GM19239 (cell line): ENCODE measurements at regions not wholly inside any gene's neighbourhood (a gene's known extent, or its start where the extent isn't known, plus 50 kb on each side); places are given as distances from the start of the nearest gene placed in this dataset.

Experiments used
- DNase-seq: peaks from one replicate; pipeline ENCODE4 v3.0.0; 2011; ENCODE audit warnings: low spot score; ENCODE audit not compliant: insufficient read length
- FAIRE-seq: peaks from 2 replicates; lab custom pipeline; 2011; peaks lifted over from hg19 to GRCh38; lab: Jason Lieb, UNC

DNA sequence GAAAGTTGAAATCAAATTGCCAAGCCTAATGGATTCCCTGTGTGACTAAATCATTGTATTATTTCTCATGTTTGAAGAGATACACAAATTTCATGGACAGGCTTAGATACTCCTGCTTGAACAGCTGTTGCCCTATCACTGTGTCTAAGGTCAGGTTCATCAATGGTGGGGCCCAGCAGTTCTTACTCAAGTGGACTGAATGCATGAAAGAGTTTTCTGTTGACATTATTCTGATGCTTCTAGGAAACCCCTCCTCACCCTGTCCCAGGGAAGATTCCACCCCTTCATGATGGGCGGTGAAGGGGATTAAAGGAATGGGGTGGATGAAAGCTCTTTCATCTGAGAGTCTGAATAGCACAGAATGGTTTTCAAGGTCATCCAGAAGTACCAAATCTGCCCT is 148.8 kb downstream of the INO80D start:
- DNase-seq = no peak
- no peak for FAIRE-seq

DNA sequence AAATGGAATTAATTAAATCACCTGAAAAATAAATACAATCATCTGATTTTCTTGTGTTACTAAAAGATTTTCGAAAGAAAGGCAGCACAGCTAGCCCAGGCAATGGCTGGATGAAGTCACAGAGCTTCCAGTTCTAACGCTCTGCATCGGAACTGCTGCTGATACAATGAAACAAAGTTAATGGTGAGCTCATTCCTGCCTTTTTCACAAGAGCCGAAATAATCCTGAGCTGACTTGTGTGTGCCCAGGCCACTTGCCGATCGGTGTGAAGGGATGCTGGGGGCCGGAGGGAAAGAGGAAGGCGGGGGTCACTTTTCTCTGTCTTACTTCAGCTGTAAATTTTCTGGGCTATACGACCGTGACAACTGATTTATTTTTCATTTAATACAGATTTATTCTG is 149.5 kb downstream of the INO80D start:
- FAIRE-seq = no peak
- no peak for DNase-seq

DNA sequence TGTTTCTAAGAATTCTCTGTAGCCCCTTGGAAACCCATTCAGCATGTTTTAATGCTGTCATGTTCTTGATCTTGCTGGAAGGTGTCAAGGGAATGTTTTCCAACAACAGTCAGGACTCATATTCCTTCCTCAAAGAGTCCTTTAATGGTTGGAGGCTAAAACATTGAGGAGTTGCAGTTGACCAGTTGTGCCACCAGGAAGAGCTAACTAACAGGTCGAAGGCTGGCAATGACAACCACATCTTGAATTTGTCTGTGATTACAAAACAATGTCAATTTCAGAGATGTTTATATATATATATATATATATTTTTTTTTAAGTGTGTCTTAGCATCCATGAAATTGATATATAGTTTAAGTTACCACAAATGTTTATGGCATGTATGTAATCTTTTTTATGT is 151.5 kb downstream of the INO80D start:
- no peak for DNase-seq
- FAIRE-seq = no peak

DNA sequence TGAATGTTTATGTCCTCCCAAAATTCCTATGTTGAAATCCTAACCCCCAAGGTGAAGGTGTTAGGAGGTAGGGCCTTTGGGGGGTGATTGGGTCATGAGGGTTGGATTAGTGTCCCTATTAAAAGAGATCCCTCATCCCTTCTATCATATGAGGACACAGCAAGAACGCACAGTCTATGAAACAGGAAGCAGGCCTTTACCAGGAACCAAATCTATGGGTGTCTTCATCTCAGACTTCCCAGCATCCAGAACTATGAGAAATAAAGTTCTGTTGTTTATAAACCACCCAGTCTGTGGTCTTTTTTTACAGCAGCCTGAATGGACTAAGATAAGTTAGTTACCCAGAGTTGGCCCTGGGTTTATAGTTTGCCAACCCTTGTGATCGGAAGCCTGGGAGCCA is 153.1 kb downstream of the INO80D start:
- DNase-seq (no peak), FAIRE-seq (no peak)

DNA sequence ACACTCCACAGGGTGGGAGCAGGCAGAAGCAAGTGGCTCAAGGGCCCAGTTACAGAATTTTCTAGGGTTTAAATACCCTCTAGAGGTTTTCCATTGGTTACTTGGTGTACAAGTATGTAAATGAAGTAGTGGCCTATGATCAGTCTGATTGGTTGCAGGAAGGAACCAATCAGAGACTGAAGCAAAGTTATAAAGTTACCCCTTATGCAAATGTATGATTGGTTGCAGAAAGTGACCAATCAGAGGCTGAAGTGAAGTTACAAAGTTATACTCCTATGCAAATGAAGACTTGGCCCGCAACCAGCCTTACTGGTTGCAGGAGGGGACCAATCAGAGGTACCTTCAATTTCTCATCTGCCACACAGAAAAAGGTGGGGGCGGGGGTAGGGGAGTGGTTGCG is 154.6 kb downstream of the INO80D start:
- no peak for DNase-seq
- no peak for FAIRE-seq

DNA sequence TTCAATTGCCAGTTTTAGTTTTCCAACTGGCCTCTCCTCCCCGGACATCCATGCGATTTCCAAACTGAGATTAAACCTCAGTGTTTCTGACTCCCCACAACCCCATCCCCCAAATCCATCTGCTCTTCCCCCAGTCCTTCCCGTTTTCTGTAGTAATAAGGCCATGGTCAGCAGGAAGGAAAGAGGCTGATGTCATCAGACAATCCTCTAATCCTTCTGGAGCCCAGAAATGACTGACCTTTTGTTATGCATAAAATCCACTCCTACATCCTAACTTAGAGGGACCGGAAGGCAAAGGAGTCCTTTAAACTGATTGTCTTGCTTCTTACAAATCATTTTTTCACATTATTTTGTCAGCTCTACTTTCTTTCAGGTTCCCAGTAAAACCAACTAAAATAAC is 155.8 kb downstream of the INO80D start:
- no peak for FAIRE-seq

DNA sequence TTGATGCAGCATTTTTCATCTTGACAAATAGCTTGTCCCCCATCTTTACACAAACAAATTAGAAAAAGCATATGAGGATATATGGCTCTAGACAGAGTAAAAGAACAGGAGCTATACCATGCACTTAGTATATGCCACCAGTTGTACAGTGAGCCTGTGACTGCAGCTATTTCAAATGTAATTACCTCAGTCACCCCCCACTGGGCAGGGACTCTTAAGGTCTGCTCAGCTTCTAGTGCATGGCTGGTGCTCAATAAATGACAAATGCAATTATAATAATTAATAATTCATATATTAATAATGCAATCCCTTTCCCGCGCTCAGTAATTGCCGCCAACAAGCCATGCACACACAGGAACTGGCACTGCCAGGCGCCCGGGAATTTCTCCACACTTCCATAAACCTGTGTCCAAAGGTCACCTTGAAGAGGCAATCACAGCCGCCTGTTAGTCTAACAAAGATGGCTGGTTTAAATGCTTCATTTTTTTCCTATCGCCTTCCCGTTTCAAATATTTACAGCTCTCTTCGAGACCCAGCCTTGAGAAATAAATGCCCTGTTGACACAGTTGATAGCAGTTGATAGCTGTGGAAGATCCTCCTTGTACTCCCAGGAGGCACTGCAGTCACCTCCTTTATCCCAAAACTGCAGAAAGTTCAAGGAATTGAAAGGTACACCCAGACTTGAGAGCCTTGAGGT is 156.6 kb downstream of the INO80D start:
- DNase-seq = no peak
- FAIRE-seq = no peak

More for the DNA sequence above, 155.8 kb downstream of the INO80D start:
- no peak for DNase-seq

DNA sequence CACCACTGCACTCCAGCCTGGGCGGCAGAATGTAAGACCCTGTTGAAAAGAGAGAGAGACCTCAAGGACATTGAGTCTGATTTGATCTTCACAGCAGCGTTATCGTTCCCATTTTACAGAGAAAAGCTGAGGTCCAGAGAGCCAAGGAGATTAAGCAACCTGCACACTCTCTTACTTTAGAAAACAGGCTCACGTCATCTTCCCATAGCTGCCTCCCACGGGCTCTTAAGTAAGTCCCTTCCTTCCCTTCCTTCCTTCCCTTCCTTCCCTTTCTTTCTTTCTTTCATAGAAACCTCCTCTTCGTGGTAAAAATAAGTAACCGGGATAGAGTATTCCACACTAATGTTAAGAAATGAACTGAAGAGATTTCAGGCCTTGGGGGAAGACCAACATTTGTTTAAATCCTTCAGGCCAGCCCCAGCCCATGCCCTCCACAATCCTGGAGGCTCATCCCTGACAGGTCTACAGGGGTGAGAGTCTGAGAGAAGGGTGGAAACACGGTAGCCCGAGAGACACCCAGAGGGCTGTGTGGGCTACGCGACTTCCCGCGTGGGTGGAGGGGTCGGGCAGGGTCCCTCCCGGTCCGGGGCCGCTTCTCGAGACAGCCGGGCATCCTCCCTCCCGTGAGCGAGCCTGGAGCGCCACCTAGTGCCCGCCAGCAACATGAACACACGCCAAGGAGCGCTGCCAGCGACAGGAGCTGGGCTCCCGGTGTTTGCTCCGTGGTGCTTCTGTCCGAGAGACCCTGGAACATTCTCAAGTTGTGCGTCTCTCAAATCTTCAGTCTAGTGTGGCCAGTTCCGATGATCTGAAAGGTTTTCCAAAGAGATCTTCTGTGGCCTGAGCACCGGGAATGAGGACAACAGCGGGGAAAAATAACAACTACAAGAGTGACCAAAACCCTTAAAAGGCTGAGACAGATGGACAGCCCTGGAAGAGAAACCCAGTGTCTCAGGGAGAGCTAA is 160.3 kb downstream of the INO80D start:
- DNase-seq = peak; percentile 47
- FAIRE-seq = no peak

DNA sequence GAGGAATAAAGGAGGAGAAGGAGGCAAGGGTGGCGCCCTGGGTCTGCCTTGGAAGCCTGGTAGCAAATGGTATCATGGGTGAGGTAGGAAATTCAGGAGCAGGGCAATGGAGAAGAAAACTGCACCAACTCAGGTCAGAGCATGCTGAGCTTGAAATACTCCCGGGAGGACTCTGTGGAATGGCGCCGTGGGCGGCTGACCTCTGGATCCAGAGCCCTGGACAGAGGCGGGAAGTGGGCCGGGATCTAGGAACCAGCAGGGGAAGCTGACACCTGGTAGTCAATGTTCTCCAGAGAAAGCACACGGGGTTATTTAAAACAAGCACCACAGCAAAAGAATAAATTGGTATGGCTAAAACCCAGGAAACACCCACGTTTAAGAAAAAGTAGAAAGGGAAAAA is 161.3 kb downstream of the INO80D start:
- FAIRE-seq = no peak
- no peak for DNase-seq

DNA sequence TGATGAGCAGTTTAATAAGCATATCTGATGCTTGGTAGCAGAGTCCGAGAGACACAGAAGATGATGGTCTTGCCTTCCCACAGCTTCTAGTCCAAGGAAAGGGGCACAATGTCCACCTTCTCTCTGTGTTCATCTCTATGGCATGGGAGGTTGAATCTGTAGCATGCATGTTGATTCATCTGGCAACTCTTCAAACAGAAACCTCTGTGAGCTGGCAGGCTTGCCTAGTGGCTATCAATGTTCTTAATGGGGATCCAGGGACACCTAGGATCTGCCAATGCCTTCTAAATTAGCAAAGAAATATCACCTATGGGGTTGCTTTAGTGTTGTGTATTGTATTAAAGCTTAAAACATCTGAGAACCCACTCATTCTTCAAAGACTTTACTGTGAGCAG is 170.8 kb downstream of the INO80D start:
- FAIRE-seq = no peak

DNA sequence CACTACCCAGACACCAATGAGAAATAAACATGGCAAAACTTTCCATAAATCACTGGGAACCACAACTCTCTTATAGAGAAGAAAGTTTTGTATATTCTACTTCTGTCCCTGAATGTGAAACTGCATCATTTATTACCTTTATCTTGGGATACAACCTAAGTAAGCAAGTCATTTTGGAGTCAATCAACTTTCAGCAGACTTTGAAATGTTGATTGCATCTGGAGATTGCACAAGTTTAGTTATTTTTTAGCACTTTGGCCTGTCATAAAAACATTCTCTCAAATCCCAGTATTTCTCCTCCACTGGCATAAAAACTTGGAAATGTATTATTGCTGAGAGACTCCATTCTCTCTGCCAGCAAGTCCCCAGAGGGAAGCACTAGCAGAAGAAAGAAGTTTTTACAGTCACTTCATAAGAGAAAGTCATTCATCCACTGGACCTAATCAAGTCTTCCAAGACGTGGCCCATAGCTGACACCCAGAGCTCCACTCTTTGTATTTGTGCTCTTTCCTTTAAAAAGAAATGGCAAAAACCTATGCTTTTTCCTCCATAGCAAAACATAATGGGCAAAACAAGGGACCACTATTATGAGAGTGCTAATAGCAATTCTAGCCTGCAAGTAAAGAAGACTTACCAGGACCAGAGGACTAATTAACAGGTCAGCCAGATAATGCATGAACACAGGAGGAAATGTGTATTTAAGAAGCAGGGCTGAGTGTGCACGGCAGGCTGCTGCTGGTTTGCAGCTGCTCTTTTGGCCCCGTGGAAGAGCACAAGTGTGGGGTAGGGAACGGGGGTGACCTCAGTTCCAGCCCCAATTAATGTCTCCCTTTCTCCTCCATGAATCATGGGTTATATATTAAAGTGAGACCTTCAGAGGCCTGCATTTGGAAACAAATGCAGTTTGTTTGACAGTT is 171.5 kb downstream of the INO80D start:
- DNase-seq (no peak), FAIRE-seq (no peak)

More for the DNA sequence above, 170.8 kb downstream of the INO80D start:
- no peak for DNase-seq

DNA sequence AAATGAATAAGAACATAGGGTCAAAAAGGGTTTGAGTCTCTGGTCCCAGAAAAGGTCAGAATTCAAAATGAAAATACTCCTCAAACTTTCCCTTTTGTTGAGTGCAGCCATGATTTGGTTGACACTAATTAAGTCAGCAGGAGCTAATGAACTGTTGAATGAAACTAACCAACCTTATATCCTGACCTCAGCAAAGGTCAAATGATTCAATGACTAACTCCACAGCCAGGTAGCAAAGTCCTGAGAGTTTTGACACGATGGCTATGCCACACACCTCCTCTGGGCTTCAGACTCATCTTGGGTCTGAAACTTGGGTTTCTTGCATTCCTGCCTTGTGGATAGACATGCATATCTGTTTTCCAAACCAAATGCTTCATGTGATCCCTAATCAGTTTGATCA is 172.3 kb downstream of the INO80D start:
- FAIRE-seq (no peak), DNase-seq (no peak)

DNA sequence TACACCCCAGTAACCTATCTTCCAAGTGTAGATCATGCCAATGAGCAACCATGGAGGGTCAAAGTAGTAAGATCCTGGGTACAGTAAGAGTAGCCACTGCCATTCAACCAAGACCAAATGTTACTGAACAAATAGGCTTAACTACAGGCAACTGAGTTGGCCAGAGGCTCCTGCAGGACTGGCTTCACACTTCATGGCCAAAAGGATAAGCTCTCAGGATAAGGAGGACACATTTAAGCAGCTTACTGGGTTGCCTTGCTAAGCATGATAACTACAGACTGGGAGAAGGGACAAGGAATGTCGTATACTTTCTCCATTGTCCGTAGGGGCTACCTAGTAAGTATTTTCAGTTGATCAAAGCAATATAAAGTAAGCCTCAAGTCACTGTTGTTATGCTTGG is 174.7 kb downstream of the INO80D start:
- FAIRE-seq (no peak), DNase-seq (no peak)

DNA sequence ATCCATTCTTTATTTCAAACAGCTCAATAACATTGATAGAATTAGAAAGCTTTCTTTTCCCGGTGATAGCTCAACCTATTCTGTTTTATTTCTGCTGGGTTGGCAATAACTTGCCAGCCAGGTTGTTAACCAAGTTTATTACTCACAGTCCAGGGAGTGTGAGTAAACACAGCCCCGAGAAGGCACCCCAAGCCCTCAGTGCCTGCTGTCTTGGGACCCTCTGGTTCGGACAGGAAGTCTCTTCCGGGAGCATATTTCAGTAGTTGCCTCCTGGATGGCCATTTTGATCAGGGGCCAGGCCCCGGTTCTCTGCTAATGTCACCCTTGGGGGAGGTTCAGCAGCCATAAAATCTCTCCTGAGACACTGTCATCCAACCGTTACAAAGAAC is 176.8 kb downstream of the INO80D start:
- FAIRE-seq (no peak), DNase-seq (no peak)

DNA sequence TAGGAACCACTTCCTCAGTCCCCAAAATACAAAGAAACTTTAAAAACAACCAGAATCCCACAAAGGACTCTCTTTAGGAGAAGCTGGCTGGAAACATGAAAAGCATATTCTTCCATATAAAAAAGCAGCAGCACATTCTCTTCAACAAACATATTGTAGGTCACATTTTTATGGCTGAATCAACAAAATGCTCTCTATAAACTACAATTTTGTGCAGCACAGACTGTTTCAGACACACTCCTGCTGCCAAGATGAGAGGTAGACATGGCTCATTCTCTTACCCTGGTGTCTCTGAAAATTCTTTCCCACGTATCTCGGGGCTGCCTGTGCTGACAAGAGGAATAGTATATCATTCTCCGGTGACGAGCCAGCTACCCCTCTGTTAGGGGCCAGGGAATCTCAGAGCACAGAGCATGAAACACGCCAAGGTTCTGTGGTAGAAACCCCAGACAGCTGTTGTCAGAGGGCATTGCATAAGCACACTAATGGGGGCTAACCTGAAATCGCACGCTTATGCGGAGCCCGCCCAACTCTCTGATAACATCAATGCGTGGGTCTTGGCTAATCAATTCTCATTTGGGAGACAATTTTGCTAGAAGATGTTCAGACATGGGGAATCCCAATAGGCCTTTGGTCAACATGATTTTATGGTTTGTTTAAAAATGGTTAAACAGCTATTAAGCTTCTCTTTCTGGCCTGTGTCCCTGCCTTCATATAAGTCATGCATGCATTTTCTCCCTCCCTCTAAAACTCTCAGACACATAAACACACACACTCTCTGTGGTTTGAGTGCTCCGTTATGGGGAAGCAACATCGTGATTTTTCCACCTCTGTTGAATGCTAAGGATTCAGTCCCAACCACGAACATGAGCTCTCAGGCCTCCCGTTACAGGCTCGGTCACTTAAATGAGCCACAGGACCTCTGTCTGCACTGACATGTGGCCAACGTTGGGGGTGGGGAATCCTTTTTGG is 177.5 kb downstream of the INO80D start:
- DNase-seq = no peak
- FAIRE-seq = no peak

DNA sequence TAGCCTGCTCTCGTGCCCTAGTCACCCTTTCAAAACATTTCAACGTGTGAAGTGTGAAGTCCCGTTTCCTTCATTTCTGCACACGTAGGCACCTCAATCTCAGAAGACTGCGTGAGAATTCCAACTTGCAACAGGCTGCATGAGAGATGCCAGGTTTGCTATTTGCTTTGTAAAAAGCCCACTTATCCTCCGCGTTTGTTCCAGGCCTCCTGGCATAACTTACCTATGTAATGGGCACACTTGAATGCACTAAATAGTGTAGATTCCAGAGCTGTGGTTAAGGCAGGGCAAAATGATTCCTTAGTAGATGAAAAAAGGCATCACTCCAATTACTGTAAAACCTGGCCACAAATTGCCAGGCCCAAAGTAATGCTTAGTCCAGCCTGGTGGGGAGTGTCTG is 179.6 kb downstream of the INO80D start:
- FAIRE-seq = no peak
- no peak for DNase-seq

DNA sequence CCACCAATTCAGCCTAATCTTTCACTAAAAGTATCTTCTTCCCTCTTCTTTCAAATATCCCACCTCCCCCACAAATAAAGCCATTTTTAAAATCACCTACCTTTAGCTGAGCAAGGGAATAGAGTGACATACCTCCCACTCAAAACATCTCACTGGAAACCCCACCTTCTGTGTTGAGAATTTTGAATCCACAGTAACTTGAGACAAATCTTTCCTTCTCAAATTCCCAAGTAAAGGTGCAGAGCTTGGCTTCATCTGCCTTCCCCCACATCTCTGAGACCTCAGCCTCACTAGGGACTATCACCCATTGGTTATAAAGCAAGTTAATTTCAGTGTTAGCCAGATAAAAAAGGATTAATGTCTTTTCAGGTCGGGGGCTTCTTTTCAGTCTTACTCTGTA is 180.4 kb downstream of the INO80D start:
- DNase-seq (no peak), FAIRE-seq (no peak)

DNA sequence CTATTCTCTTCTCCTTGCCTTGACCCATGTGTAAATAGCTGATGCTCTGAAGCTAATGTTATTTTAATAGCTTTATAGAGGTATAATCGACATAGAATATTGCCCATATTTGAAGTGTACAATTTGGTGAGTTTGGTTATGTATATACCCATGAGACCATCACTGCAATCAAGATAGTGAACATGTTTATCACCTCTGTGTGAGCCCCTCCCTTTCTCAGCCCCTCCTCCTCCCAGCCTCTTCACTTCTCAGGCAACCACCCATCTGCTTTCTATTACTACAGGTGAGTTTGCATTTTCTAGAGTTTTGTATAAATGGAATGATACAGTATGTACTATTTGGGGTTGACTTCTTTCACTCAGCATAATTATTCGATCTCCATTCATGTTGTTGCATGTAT is 181.1 kb downstream of the INO80D start:
- FAIRE-seq = no peak

DNA sequence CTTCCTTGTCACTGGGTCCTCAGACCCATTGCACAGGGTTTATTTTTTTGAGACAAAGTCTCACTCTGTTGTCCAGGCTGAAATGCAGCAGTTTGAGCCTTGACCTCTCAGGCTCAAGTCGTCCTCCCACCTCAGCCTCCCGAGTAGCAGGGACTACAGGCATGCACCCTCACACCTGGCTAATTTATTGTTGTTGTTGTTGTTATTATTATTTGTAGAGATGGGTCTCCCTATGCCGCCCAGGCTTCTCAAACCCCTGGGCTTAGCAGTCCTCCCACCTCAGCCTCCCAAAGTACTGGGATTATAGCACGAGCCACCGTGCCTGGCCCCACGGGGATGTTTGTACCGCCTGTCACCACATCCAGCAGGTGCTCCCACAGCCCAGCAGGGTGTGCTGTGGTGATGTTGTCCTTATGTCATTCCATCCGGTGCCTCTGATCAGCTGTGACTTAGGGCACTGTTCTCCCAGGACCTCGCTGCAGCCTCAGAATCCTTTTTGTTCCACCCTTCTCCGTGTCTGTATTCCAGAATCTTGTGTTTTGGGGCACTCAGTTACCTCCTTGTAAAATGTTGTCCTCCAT is 182.3 kb downstream of the INO80D start:
- peak; percentile 12 for DNase-seq
- no peak for FAIRE-seq

More for the DNA sequence above, 181.1 kb downstream of the INO80D start:
- DNase-seq = no peak
